ENCODE measurements at regions not wholly inside any gene's neighbourhood (a gene's known extent, or its start where the extent isn't known, plus 50 kb on each side); places are given as distances from the start of the nearest gene placed in this dataset.

- TF ChIP-seq ZNF784 (CRISPR knock-in tag; IDR thresholded peaks at IDR 0.05; ENCODE audit: borderline replicate concordance): no peak
- no peak for TF ChIP-seq SKI (IDR thresholded peaks at IDR 0.05; ENCODE audit: partially characterized antibody)
- no peak for TF ChIP-seq ZBTB2 (CRISPR knock-in tag; IDR thresholded peaks at IDR 0.05; ENCODE audit: low read depth)
- no peak for TF ChIP-seq ZNF513 (CRISPR knock-in tag; conservative IDR thresholded peaks at IDR 0.05)
- TF ChIP-seq FOXA3 (CRISPR knock-in tag; IDR thresholded peaks at IDR 0.05): peak; percentile 36; the same call in 1 of the 2 replicates
- TF ChIP-seq POGZ (CRISPR knock-in tag; IDR thresholded peaks at IDR 0.05): peak; percentile 49; the same call in 1 of the 2 replicates
- TF ChIP-seq PREB (CRISPR knock-in tag; IDR thresholded peaks at IDR 0.05): no peak
- TF ChIP-seq, protein P1, sequence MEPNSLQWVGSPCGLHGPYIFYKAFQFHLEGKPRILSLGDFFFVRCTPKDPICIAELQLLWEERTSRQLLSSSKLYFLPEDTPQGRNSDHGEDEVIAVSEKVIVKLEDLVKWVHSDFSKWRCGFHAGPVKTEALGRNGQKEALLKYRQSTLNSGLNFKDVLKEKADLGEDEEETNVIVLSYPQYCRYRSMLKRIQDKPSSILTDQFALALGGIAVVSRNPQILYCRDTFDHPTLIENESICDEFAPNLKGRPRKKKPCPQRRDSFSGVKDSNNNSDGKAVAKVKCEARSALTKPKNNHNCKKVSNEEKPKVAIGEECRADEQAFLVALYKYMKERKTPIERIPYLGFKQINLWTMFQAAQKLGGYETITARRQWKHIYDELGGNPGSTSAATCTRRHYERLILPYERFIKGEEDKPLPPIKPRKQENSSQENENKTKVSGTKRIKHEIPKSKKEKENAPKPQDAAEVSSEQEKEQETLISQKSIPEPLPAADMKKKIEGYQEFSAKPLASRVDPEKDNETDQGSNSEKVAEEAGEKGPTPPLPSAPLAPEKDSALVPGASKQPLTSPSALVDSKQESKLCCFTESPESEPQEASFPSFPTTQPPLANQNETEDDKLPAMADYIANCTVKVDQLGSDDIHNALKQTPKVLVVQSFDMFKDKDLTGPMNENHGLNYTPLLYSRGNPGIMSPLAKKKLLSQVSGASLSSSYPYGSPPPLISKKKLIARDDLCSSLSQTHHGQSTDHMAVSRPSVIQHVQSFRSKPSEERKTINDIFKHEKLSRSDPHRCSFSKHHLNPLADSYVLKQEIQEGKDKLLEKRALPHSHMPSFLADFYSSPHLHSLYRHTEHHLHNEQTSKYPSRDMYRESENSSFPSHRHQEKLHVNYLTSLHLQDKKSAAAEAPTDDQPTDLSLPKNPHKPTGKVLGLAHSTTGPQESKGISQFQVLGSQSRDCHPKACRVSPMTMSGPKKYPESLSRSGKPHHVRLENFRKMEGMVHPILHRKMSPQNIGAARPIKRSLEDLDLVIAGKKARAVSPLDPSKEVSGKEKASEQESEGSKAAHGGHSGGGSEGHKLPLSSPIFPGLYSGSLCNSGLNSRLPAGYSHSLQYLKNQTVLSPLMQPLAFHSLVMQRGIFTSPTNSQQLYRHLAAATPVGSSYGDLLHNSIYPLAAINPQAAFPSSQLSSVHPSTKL (CRISPR knock-in tag; IDR thresholded peaks at IDR 0.05): peak; percentile 77
- TF ChIP-seq ZNF446 (CRISPR knock-in tag; IDR thresholded peaks at IDR 0.05): no peak
- no peak for TF ChIP-seq PRDM10 (CRISPR knock-in tag; IDR thresholded peaks at IDR 0.05; ENCODE audit: low read depth)
- no peak for TF ChIP-seq IRX3 (CRISPR knock-in tag; IDR thresholded peaks at IDR 0.05; ENCODE audit: borderline replicate concordance, low read depth)
- TF ChIP-seq, protein P2, sequence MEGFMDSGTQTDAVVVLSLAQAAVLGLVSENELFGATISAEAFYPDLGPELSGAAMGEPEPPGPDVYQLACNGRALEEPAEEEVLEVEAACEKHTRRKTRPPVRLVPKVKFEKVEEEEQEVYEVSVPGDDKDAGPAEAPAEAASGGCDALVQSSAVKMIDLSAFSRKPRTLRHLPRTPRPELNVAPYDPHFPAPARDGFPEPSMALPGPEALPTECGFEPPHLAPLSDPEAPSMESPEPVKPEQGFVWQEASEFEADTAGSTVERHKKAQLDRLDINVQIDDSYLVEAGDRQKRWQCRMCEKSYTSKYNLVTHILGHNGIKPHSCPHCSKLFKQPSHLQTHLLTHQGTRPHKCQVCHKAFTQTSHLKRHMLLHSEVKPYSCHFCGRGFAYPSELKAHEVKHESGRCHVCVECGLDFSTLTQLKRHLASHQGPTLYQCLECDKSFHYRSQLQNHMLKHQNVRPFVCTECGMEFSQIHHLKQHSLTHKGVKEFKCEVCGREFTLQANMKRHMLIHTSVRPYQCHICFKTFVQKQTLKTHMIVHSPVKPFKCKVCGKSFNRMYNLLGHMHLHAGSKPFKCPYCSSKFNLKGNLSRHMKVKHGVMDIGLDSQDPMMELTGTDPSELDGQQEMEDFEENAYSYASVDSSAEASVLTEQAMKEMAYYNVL (CRISPR knock-in tag; IDR thresholded peaks at IDR 0.05; ENCODE audit: borderline replicate concordance): no peak; the same call in 1 of the 2 replicates
Measured at GRCh38 chr12:116436561-116437249, 122.5 kb upstream of the MAP1LC3B2 start (continued).
